IMR-90 (cell line): ENCODE measurements at regions not wholly inside any gene's neighbourhood (a gene's known extent, or its start where the extent isn't known, plus 50 kb on each side); places are given as distances from the start of the nearest gene placed in this dataset.

ENCODE experiments used
- ATAC-seq: fragments of 200-7000 bp; cut with Tn5 transposase; 2 replicates; pipeline ENCODE4 v1.9.1; 2020; ENCODE audit warnings: low read depth, mild to moderate bottlenecking, moderate library complexity
- BruUV-seq: library from RNA; stranded (reverse); fragments of 400-500 nt; replicated peaks from 2 replicates; lab custom pipeline; 2021; lab: Mats Ljungman, UMichigan
- CTCF ChIA-PET: fragments of 300-600 bp; formaldehyde crosslinking; extraction: SDS; loops from one replicate; lab custom pipeline; 2021; ENCODE audit warnings: antibody characterized with exemption; lab: Yijun Ruan, JAX
- POLR2A ChIA-PET: fragments of 300-600 bp; sonication (Branson Sonifier 250); formaldehyde crosslinking; loops from one replicate; lab custom pipeline; 2022; ENCODE audit warnings: antibody characterized with exemption; ENCODE audit not compliant: unreplicated experiment; lab: Charles Lee
- DNase-seq: peaks from one replicate; pipeline ENCODE4 v3.0.0; 2013
- H2AFZ ChIP-seq: replicated peaks from 2 replicates; pipeline ENCODE3; 2013; ENCODE audit warnings: low read length, mild to moderate bottlenecking; ENCODE audit not compliant: poor library complexity
- H2AK5ac ChIP-seq: 2 replicates; pipeline ENCODE4 v1.6.1; 2013; ENCODE audit warnings: low read depth, low read length, inconsistent platforms
- H2AK9ac ChIP-seq: replicated peaks from 2 replicates; pipeline ENCODE3; 2013; ENCODE audit warnings: mild to moderate bottlenecking, low read depth, low read length, moderate library complexity; ENCODE audit not compliant: poor library complexity
- H2BK120ac ChIP-seq: 2 replicates; pipeline ENCODE4 v1.6.1; 2013; ENCODE audit warnings: low read depth, low read length, inconsistent platforms
- H2BK15ac ChIP-seq: 3 replicates; pipeline ENCODE4 v1.6.1; 2013; ENCODE audit warnings: low read depth, low read length, inconsistent platforms
- H2BK20ac ChIP-seq: 2 replicates; pipeline ENCODE4 v1.6.1; 2013; ENCODE audit warnings: low read depth, mild to moderate bottlenecking, inconsistent platforms, low read length, moderate library complexity
- H2BK5ac ChIP-seq: 2 replicates; pipeline ENCODE4 v1.6.1; 2013; ENCODE audit warnings: mild to moderate bottlenecking, low read depth, low read length, inconsistent platforms; ENCODE audit not compliant: poor library complexity, severe bottlenecking
- H3K14ac ChIP-seq: replicated peaks from 2 replicates; pipeline ENCODE4 v1.6.1; 2013; ENCODE audit warnings: low read depth, low read length, inconsistent platforms
- H3K18ac ChIP-seq: 2 replicates; pipeline ENCODE4 v1.6.1; 2013; ENCODE audit warnings: low read depth, low read length, control low read depth
- H3K23ac ChIP-seq: 2 replicates; pipeline ENCODE4 v1.6.1; 2013; ENCODE audit warnings: low read depth, low read length, inconsistent platforms
- H3K27ac ChIP-seq: 2 replicates; pipeline ENCODE4 v1.5.1; 2013; ENCODE audit warnings: mild to moderate bottlenecking, control low read depth, low read length; ENCODE audit not compliant: insufficient read depth
- H3K27me3 ChIP-seq: 2 replicates; pipeline ENCODE4 v1.6.1; 2013; ENCODE audit warnings: low read length; ENCODE audit not compliant: control insufficient read depth, insufficient read depth
- H3K36me3 ChIP-seq: 2 replicates; pipeline ENCODE4 v1.6.1; 2013; ENCODE audit warnings: low read length, mixed read lengths; ENCODE audit not compliant: control insufficient read depth, insufficient read depth
- H3K4ac ChIP-seq: 2 replicates; pipeline ENCODE4 v1.6.1; 2013; ENCODE audit warnings: low read depth, low read length, inconsistent platforms
- H3K4me1 ChIP-seq: 2 replicates; pipeline ENCODE4 v1.6.1; 2013; ENCODE audit warnings: low read length, mixed read lengths; ENCODE audit not compliant: control insufficient read depth, insufficient read depth
- H3K4me2 ChIP-seq: 2 replicates; pipeline ENCODE4 v1.6.1; 2013; ENCODE audit warnings: low read depth, mild to moderate bottlenecking, control low read depth, low read length, moderate library complexity
- H3K4me3 ChIP-seq: 2 replicates; pipeline ENCODE4 v1.5.1; 2013; ENCODE audit warnings: low read depth, mild to moderate bottlenecking, control low read depth, low read length, moderate library complexity; ENCODE audit not compliant: insufficient read depth
- H3K56ac ChIP-seq: 2 replicates; pipeline ENCODE4 v1.6.1; 2013; ENCODE audit warnings: low read length, inconsistent platforms; ENCODE audit not compliant: insufficient read depth; ENCODE audit errors: extremely low read depth
- H3K79me1 ChIP-seq, 2 experiments: 2 replicates each; pipeline ENCODE4 v1.6.1; 2013; ENCODE audit warnings: low read length in 2 of 2, inconsistent platforms in 1 of 2, low read depth in 1 of 2
- H3K9ac ChIP-seq: 2 replicates; pipeline ENCODE4 v1.6.1; 2013; ENCODE audit warnings: low read depth, low read length, control low read depth
- H3K9me1 ChIP-seq: 2 replicates; pipeline ENCODE4 v1.6.1; 2013; ENCODE audit warnings: low read length, inconsistent platforms; ENCODE audit not compliant: insufficient read depth
- H3K9me3 ChIP-seq: 2 replicates; pipeline ENCODE4 v1.6.1; 2013; ENCODE audit warnings: low read length; ENCODE audit not compliant: control insufficient read depth, insufficient read depth
- H4K20me1 ChIP-seq: 2 replicates; pipeline ENCODE4 v1.6.1; 2013; ENCODE audit warnings: low read length, inconsistent platforms; ENCODE audit not compliant: insufficient read depth
- H4K5ac ChIP-seq: 2 replicates; pipeline ENCODE4 v1.6.1; 2013; ENCODE audit warnings: mild to moderate bottlenecking, low read depth, low read length, control low read depth
- H4K8ac ChIP-seq, 2 experiments: 2 replicates each; pipeline ENCODE4 v1.6.1; 2013; ENCODE audit warnings: low read depth in 2 of 2, low read length in 2 of 2, control low read depth in 1 of 2, inconsistent platforms in 1 of 2
- H4K91ac ChIP-seq: 2 replicates; pipeline ENCODE4 v1.6.1; 2013; ENCODE audit warnings: low read depth, low read length, inconsistent platforms; ENCODE audit not compliant: insufficient read depth
- CEBPB ChIP-seq: IDR thresholded peaks from 2 replicates; pipeline ENCODE4 v1.6.1; 2012; ENCODE audit warnings: low read depth, low read length, improper control_type of control experiment
- FOS ChIP-seq: fragments of 150-350 bp; IDR thresholded peaks from 2 replicates; pipeline ENCODE4 v1.6.1; 2016; ENCODE audit warnings: low read depth, low read length
- MAZ ChIP-seq: IDR thresholded peaks from 2 replicates; pipeline ENCODE4 v1.6.1; 2012; ENCODE audit warnings: low read depth, mild to moderate bottlenecking, low read length, improper control_type of control experiment, moderate library complexity, borderline replicate concordance
- MXI1 ChIP-seq: IDR thresholded peaks from 2 replicates; pipeline ENCODE4 v1.6.1; 2012; ENCODE audit warnings: low read depth, mild to moderate bottlenecking, low read length, moderate library complexity, borderline replicate concordance
- NFE2L2 ChIP-seq: fragments of 150-350 bp; IDR thresholded peaks from 2 replicates; pipeline ENCODE4 v1.6.1; 2016; ENCODE audit warnings: low read depth, mild to moderate bottlenecking, low read length
- POLR2A ChIP-seq: IDR thresholded peaks from 2 replicates; pipeline ENCODE4 v1.6.1; 2012; ENCODE audit warnings: mild to moderate bottlenecking, low read depth, low read length
- RFX5 ChIP-seq: IDR thresholded peaks from 2 replicates; pipeline ENCODE4 v1.8.0; 2012; ENCODE audit warnings: low read depth, mild to moderate bottlenecking, low read length, moderate library complexity
- dilution Hi-C: fragments of 300-500 bp; cut with HindIII; formaldehyde crosslinking; loops from one replicate; pipeline ENCODE4 v1.14.3; 2018; ENCODE audit warnings: low sequenced_read_pairs; ENCODE audit not compliant: unreplicated experiment
- in situ Hi-C: fragments of 300-500 bp; cut with MboI; formaldehyde crosslinking; loops from 3 replicates; pipeline ENCODE4 v1.14.3; 2019; ENCODE audit warnings: low sequenced_read_pairs, inconsistent platforms, mixed read lengths
- intact Hi-C: fragments of 100-400 bp; cut with micrococcal nuclease; formaldehyde crosslinking; loops from 2 replicates; pipeline ENCODE4 v1.10.0; 2022
- TF ChIP-seq, protein P1 (sequence below): conservative IDR thresholded peaks from 2 replicates; pipeline ENCODE4 v1.5.1; 2012; ENCODE audit warnings: mild to moderate bottlenecking, low read depth, low read length, improper control_type of control experiment
- TF ChIP-seq, protein P2 (sequence below): fragments of 150-350 bp; IDR thresholded peaks from 2 replicates; pipeline ENCODE4 v1.6.1; 2017; ENCODE audit warnings: mild to moderate bottlenecking, antibody characterized with exemption, low read length, low read depth
- TF ChIP-seq, protein P3 (sequence below): fragments of 150-350 bp; IDR thresholded peaks from 2 replicates; pipeline ENCODE4 v1.6.1; 2016; ENCODE audit warnings: low read depth, mild to moderate bottlenecking, low read length, moderate library complexity, borderline replicate concordance

DNA sequence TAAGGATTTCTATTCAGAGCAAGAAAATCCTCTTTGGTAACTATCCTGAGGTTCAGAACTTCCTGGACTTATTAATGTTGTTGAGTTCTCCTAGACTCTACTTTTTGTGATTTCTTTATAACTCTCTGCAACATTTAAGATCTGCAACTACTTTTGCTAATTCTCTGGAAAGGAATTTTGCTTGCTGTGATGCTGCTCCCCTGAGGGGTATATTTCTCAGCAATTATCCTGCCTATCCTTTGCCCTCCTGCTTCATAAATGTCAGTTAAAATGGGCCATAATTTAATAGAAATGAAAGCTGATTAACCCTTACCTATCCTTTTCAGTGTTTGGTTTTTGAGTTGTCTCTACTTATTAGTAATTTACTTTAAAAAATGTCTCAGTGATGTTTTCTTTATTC lies 377.3 kb upstream of the LRRC3B start:
- CTCF ChIA-PET: no interaction called here
- Histone ChIP-seq H2BK20ac (no peak overlapping the region), H3K56ac (no peak overlapping the region), H3K79me1 (no peaks in the 10 kb centered on the region), H3K27me3 (no peaks in the 10 kb centered on the region), H4K5ac (no peak overlapping the region), H2AK5ac (no peak overlapping the region), H2BK15ac (no peak overlapping the region), H2BK5ac (no peak overlapping the region), H2AFZ (no peak overlapping the region), H3K4me2 (no peak overlapping the region), H4K8ac (no peak overlapping the region), H2BK120ac (no peak overlapping the region), H4K91ac (no peak overlapping the region), H3K9me3 (0 out of 2 replicates have a peak, but pooled peaks cover 2% of the 10 kb centered on the region), H2AK9ac (no peak overlapping the region), H3K23ac (no peak overlapping the region), H3K14ac (no peak overlapping the region), H4K20me1 (no peaks in the 10 kb centered on the region), H3K27ac (no peak overlapping the region), H3K9ac (no peak overlapping the region), H3K9me1 (no peaks in the 10 kb centered on the region), H3K36me3 (no peaks in the 10 kb centered on the region), H3K18ac (no peak overlapping the region), H3K4ac (no peak overlapping the region), H3K4me1 (no peaks in the 10 kb centered on the region), H3K4me3 (no peak overlapping the region)
- BruUV-seq: no TSS peak
- no peak for ATAC-seq
- POLR2A ChIA-PET: no interaction called here
- TF ChIP-seq MAZ (no peak), NFE2L2 (no peak), RFX5 (no peak), MXI1 (no peak), POLR2A (no peak), FOS (no peak), CEBPB (no peak)
- TF ChIP-seq, protein P1, sequence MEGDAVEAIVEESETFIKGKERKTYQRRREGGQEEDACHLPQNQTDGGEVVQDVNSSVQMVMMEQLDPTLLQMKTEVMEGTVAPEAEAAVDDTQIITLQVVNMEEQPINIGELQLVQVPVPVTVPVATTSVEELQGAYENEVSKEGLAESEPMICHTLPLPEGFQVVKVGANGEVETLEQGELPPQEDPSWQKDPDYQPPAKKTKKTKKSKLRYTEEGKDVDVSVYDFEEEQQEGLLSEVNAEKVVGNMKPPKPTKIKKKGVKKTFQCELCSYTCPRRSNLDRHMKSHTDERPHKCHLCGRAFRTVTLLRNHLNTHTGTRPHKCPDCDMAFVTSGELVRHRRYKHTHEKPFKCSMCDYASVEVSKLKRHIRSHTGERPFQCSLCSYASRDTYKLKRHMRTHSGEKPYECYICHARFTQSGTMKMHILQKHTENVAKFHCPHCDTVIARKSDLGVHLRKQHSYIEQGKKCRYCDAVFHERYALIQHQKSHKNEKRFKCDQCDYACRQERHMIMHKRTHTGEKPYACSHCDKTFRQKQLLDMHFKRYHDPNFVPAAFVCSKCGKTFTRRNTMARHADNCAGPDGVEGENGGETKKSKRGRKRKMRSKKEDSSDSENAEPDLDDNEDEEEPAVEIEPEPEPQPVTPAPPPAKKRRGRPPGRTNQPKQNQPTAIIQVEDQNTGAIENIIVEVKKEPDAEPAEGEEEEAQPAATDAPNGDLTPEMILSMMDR: no peak
- TF ChIP-seq, protein P2, sequence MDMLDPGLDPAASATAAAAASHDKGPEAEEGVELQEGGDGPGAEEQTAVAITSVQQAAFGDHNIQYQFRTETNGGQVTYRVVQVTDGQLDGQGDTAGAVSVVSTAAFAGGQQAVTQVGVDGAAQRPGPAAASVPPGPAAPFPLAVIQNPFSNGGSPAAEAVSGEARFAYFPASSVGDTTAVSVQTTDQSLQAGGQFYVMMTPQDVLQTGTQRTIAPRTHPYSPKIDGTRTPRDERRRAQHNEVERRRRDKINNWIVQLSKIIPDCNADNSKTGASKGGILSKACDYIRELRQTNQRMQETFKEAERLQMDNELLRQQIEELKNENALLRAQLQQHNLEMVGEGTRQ: no peak
- TF ChIP-seq, protein P3, sequence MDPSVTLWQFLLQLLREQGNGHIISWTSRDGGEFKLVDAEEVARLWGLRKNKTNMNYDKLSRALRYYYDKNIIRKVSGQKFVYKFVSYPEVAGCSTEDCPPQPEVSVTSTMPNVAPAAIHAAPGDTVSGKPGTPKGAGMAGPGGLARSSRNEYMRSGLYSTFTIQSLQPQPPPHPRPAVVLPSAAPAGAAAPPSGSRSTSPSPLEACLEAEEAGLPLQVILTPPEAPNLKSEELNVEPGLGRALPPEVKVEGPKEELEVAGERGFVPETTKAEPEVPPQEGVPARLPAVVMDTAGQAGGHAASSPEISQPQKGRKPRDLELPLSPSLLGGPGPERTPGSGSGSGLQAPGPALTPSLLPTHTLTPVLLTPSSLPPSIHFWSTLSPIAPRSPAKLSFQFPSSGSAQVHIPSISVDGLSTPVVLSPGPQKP: no peak
- no peak for DNase-seq
- intact Hi-C loops (no loop called here), dilution Hi-C loops (no loop called here), in situ Hi-C loops (no loop called here)
